Left cardiac atrium (tissue), 4 donors: ENCODE measurements at regions not wholly inside any gene's neighbourhood (a gene's known extent, or its start where the extent isn't known, plus 50 kb on each side); places are given as distances from the start of the nearest gene placed in this dataset.
"Not testable (repeated sequence)": the region's sequence is repeated elsewhere in the genome, so short reads cannot be mapped to it uniquely, and the experiment has no call there.

ENCODE experiments used
- ATAC-seq, 2 donors: fragments of 200-7000 bp; cut with Tn5 transposase; one replicate each; pipeline ENCODE4 v1.9.1; 2020; ENCODE audit warnings: mild to moderate bottlenecking in 2 of 2, moderate library complexity in 2 of 2
- DNase-seq: peaks from one replicate; pipeline ENCODE4 v3.0.0-alpha.2; 2020
- intact Hi-C, 2 donors: fragments of 100-400 bp; cut with DNase I; formaldehyde crosslinking; loops; one replicate each; pipeline versions ENCODE4 v1.14.1 to v1.15.1; 2022 to 2023
- donor health status: DM: no; HTN: yes; CAD: no.
- donor health status: DM: no; HTN: yes; CAD: no; lungs with severe emphysema.
- donor health status: DM: yes; HTN: yes; CAD: no.
- donor health status: Dilated cardiomyopathy.

DNA sequence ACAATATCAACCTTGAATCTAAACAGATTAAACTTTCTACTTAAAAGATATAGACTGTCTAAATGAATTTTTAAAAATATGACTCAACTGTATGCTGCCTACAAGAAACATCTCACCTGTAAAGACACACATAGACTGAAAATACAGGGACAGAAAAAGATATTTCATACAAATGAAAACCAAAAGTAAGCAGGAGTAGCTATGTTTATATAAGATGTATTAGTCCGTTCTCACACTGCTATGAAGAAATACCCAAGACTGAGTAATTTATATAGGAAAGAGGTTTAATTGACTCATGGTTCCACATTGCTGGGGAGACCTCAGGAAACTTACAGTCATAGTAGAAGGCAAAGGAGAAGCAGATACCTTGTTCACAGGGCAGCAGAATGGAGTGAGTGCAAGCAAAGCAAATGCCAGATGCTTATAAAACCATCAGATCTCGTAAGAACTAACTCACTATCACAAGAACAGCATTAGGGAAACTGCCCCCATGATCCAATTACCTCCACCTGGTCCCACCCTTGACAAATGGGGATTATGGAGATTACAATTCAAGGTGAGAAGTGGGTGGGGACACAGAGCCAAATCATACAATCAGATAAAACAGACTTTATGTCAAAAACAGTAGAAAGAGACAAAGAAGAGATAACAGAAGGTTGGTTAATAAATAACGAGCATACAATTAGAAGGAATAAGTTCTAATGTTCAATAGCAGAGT, 214.4 kb upstream of the SLC39A10 start:
- DNase-seq (no peak), ATAC-seq (no peak)
- intact Hi-C loops: no loop called here

DNA sequence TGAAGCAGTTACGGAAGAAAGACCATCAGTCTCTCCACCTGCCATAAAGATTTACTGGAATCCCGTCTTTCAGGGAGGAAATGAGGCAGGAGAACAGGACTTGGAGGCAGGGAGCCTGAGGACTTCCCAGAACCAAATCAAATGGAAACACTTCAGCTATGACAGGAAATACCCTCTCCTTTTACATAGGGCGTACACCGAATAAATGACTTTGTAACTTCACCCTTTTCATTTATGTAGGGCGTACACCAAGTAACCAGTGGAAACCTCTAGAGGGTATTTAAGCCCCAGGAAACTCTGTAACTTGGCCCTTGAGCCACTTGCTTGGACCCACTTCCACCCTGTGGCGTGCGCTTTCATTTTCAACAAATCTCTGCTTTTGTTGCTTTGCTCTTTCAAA, 218.3 kb upstream of the SLC39A10 start:
- ATAC-seq (no peak), DNase-seq (no peak)
- intact Hi-C loops: no loop called here

DNA sequence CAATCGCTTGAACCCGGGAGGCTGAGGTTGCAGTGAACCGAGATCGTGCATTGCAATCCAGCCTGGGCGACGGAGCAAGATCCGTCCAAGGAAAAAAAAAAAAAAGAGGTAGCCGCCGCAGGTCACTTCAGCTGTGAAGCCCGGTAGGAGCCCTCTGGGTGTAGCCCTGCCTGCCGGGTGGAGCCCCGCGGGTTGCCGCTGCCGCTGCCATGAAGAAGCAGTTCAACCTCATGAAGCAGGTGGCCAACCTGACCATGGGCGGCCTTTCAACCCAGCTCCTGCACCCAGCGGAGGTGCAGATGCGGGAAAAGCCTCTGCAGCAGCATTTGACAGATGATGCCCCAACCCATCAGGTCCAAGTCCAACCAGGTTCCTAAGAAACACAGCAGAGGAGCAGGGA, 219.5 kb upstream of the SLC39A10 start:
- ATAC-seq (no peak), DNase-seq (no peak)
- intact Hi-C loops: no loop called here

DNA sequence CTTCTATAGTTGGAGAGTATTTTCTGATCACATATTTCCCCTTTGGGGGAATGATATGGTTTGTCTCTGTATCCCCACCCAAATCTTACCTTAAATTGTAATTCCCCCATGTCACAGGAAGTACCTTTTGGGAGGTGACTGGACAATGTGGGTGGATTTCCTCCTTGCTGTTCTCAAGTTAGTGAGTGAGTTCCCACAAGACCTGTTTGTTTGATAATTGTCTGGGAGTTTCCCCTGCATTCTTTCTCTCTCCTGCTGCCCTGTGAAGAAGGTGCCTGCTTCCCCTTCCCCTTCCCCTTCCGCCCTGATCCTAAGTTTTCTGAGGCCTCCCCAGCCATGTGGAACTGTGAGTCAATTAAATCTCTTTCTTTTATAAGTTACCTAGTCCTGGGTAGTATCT, 222.7 kb upstream of the SLC39A10 start:
- no peak for DNase-seq
- ATAC-seq: no peak
- intact Hi-C loops: no loop called here

DNA sequence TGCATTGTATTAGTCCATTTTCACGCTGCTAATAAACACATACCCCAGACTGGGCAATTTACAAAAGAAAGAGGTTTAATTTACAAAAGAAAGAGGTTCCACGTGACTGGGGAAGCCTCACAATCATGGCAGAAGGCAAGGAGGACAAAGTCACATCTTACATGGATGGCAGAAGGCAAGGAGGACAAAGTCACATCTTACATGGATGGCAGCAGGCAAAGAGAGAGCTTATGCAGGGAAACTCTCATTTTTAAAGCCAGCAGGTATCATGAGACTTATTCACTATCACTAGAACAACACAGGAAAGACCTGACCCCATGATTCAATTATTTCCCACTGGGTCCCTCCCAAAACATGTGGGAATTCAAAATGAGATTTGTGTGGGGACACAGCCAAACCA, 223.3 kb upstream of the SLC39A10 start:
- ATAC-seq, intact Hi-C loops: not testable (repeated sequence)

DNA sequence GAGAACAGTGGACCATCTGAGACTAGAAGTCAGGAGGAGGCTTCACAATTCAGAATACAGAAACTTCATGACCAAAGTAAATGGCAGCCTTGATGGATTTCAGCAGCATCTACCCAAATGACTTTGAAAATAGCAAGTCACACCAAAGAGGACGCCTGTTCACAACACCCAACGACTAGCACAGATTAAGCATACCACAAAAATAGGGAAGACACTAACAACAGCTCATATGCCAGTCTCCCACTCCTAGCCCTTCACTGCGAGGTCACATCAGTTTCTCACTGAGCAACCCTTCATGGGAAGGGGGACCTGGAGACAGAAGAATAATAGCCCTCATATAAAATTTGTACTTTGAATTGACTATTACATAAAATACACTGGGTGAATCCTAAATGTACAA, 228.4 kb upstream of the SLC39A10 start:
- DNase-seq (no peak), ATAC-seq (no peak)
- intact Hi-C loops: no loop called here

More for the DNA sequence above, 223.3 kb upstream of the SLC39A10 start:
- not testable (repeated sequence) for DNase-seq

DNA sequence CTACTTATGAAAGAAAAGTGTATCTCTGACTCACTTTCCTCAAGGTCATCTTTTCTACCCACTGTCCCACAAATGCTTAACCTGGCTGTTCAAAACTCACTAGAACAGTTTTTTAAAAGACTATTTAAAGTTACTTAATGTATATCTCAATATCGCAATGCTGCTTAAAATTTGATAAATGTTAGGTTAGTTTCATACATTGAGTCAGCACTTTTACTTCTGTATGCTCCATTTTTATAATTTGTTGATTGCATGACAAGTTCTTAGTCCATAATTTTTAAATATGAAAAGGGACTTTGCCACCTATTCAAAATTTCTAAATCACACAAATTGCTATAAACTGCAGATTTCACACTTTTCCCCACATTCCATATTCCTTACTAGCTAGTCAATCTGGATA, 231.7 kb upstream of the SLC39A10 start:
- DNase-seq: no peak
- intact Hi-C loops: no loop called here
- no peak for ATAC-seq

DNA sequence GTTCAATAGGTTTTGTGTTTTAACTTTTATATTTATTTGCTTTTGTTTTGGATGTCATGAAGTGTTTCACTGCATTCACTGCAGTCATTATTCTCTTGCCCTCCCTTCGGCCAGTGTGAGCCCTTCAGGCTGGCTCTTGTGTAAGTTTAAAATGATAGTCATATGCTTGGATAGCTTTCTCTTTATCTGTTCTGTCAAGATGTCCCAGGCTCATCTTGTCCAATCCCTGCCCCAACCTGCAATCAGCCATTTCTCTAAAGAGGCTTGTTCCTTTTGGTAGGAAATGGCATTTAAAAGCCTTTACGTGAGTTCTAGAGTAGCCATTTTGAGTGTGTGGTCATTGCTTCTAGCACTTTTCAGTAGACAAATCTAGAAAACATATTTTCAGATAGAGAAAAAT, 238.0 kb upstream of the SLC39A10 start:
- no peak for DNase-seq
- no peak for ATAC-seq
- intact Hi-C loops: no loop called here

DNA sequence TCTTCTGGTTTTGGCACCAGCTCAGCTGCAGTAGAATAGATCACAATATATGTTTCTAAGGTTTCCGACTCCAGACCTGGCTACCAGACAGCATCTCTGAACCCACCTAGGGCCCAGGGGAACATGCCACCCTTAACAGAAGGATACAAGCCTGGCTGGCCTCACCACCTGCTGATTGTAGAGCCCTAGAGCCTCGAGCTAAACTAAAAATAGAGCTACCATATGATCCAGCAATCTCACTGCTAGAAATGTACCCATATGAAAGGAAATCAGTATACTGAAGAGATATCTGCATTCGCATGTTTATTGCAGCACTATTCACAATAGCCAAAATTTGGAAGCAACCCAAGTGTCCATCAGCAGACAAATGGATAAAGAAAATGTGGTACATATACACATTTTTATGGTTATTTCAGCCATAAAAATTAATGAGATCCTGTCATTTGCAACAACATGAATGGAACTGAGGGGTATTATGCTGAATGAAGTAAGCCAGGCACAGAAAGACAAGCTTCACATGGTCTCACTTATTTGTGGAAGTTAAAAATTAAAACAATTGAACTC, 242.4 kb upstream of the SLC39A10 start:
- intact Hi-C loops: no loop called here
- no peak for DNase-seq
- no peak for ATAC-seq

DNA sequence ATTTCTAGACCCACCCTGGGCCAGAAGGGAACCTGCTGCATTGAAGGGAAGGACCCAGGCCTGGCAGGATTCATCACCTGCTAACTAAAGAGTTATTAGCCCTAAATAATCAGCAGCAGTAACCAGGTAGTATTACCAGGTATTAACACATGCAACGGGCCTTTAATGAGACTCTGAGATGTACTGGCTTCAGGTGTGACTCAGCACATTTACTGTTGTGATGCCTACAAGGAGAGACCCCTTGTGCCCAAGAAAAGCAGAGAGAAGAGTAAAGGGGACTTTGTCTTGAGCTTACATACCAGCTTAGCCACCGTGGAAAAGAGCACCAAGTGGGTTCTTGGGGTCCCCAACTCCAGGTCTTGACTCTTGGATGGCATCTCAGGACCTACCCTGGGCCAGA, 243.1 kb upstream of the SLC39A10 start:
- DNase-seq (no peak), ATAC-seq (no peak)
- intact Hi-C loops: no loop called here

DNA sequence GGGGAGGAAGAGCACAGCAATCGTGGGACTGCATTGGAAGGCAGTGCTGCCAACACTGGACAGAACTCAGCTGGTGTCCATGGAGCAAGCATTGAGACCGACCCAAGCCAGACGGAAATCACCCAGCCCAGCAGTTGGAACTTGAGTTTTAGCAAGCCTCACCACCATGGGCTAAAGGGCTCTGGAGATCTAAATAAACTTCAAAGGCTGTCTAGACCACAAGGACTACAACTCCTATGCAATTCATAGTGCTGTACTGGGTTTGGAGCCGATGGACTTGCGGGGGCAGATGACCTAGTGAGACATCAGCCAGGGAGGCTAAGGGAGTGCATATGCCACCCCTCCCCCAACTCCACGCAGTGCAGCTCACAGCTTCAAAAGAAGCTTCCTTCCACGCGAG, 243.6 kb upstream of the SLC39A10 start:
- intact Hi-C loops: no loop called here
- DNase-seq (no peak), ATAC-seq (peak in 1 of 2 donors; percentile 22)

DNA sequence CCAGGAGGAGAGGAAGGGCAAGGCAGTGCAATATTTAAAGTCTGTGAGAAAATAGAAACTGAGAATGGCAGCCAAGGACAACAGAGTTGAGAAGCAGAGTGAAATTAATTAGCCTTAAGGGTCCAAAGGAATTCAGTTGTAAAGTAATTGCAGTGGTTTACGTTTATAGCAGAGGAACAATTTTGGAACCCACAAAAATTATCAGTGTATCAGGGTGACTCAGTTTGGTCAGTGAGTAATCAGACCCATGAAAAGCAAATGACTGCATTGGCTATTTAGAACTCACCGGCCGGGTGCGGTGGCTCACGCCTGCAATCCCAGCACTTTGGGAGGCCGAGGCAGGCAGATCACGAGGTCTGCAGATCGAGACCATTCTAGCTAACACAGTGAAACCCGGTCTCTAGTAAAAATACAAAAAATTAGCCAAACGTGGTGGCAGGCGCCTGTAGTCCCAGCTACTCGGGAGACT, 245.8 kb upstream of the SLC39A10 start:
- intact Hi-C loops: no loop called here
- ATAC-seq (peak; percentile 27 to 30), DNase-seq (no peak)

DNA sequence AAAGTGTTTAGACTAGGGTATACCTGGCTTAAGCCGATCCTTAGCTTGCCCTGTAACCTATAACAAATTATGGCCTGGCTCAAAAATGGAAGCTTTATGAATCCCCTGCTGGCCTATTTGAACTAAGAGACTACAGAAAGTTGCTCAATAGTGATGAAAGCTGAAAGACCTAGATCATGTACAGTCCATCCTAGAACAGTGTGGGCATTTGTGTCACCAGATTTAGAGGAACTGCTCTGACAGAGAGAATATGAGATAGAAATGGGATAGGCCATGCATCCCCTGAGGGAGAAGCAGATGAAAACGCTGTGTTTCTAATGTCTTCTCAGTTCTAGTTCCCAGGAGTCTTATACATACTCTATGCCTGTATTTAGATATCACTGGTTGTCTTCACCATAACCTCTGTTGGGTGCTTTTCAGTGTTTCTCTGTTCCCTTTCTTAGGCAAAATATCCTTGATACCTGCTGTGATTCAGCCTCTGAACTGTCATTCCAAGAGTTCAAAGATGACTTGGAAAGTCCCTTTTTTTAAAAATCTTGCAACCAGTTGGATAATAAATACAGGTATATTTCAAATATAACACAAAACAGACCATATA, 246.9 kb upstream of the SLC39A10 start:
- intact Hi-C loops: no loop called here
- no peak for ATAC-seq
- no peak for DNase-seq

DNA sequence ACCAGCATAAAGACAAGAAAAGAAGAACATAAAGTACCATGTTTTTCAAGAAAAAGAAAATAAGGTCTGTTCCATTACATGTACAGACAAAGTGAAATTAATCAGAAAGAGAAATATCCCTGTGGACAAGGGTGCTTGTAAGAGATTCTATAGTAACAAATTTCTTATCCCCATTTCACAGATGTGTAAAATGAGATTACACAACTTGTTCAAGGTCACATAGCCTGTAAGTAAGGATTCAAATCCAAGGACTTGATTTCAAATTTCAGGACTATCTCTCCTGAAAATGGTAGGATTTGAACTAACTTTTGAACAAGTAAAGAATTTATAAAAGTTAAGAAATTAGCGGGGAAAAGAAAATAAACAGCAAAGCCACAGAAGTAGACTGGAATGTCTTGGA, 248.2 kb upstream of the SLC39A10 start:
- ATAC-seq (no peak), DNase-seq (no peak)
- intact Hi-C loops: no loop called here

DNA sequence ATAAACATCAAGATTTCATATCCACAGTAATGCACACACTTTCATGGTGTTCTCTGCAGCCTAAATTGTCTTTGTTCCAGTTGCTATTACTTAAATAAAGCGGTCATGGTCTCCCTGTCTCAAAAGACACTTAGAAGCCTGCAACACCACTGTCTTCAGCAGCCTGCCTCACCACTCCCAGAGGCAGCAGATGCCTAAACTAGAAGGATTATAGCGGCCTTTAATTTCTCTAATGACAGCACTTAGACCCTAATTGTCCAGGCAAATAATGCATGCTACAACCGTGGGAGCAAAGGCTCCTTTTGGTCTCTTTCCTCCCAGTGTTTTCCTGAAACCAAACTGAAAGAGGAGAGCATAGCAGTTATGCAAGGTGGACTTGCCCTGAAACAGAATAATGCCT, 248.8 kb upstream of the SLC39A10 start:
- no peak for ATAC-seq
- no peak for DNase-seq
- intact Hi-C loops: no loop called here

DNA sequence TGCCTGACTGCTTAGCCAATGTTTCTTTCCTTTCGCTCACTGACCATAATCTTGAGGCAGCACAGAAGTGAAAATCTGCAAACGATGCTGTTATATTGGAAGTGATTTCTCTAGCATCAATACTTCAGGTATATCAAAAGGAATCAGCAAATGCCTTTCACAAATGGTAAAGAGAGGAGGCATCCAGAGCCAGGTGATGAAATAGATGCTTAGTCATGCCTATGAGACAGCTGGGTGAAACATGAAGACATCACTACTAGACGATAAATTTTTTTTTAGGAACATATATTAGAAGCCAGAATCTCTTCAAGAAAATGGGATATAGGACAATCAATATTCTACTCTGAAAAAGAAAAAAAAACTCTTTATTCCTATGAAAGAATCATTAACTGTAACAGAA, 249.2 kb upstream of the SLC39A10 start:
- ATAC-seq: peak in 1 of 2 donors; percentile 58
- DNase-seq: no peak
- intact Hi-C loops: no loop called here

DNA sequence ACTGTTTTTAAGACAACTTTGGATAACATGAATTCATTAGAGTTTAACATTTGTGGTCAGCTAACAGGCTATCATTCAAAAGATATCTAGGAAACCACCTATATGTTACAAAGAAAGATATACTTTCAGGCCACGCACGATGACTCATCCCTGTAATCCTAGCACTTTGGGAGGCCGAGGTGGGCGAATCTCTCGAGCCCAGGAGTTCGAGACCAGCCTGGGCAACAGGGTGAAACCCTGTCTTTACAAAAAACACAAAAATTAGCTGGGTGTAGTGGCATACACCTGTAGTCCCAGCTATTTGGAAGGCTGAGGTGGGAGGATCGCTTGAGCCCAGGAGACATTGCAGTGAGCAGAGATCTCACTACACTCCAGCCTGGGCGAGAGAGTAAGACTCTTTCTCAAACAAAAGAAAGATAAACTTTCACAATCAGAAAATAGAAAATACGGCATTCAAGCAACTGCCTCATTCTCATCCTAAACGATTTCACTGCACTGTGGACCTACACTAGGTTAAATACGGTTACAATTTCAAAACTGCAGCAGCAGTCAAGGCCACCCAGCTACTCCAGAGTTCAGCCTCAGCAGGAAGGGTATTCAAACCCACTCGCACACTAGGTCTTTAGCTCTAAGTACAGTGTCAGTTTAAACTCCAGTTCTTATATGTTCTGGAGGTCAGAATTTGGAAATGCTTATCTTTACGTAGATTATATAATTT, 250.0 kb upstream of the SLC39A10 start:
- intact Hi-C loops: no loop called here
- DNase-seq (no peak), ATAC-seq (no peak)

DNA sequence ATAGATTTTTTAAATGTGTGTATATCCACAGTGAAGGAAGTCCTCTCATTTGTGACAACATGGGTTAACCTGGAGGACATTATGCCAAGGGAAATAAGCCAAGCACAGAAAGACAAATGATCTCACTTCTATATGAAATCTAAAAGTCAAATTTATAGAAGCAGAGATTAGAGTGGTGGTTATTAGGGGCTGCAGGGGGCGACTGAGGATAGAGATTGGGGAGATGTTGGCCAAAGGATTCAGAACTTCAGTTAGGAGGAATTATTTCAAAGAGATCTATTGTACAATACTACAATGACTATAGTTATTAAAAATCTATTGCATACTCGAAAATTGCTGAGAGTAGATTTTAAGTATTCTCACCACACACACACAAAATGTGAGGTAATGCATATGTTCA, 252.4 kb upstream of the SLC39A10 start:
- DNase-seq: no peak
- ATAC-seq: no peak
- intact Hi-C loops: no loop called here

DNA sequence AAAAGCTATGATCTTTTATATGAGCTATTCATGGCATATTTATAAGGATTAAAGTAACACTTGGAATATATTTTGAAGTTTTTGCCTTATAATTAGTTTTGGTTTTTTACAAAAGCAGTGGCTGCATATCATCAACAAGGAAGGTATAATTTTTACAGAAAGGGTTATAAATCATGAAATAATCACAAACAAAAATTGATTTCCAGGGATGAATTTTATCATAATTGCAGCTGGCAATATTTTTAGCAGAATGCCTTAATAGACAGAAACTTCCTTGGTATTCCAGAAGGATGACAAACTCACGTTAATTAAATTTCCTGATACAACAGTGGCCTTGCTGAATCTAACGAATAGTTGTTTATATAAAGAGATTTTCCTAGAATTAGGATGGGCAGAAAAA, 260.5 kb upstream of the SLC39A10 start:
- no peak for ATAC-seq
- intact Hi-C loops: no loop called here
- DNase-seq: no peak

DNA sequence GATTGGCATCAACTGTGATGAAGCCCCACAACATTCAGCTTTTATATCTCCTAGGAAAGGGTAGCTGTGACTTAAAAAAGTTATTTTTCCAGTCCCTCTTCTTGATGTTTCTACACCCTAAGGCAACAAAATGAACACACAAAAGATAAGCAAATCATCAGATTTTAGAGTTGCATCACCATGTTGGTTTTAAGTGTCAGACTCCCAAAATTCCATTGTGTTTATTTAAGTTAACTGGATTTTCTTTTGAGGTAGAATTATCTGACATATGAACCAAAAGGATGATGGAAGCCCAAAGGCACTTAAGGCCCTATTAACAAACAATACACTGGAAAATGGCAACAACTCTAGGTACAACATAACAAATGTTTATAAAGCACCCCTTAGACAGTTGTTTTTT, 261.7 kb upstream of the SLC39A10 start:
- DNase-seq (no peak), ATAC-seq (no peak)
- intact Hi-C loops: no loop called here
